ENCODE measurements at regions not wholly inside any gene's neighbourhood (a gene's known extent, or its start where the extent isn't known, plus 50 kb on each side); places are given as distances from the start of the nearest gene placed in this dataset.

DNA sequence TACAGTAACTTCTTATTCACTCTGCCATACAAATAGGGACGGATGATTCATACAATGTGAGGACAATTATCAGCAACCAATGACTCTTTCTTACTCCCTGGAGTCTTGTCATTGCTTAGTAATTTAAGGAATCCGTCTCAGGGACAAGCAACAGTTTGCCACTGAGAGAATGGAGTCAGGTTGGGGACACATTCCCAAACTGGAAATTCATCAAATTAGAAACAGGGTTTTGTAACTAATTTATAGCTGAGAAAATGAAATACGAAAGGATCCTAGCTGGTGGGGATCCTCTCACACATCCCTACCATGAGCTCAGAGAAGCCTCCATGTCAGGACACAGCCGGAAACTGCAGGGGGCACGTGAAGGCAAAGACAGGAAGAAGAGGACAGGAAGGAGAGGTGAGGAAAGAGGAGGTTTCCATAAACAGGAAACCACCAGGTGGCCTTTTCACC is 50.4 kb upstream of the KDR start:
- no peak overlapping the region for H3K4me3 ChIP-seq (replicated peaks; ENCODE audit: insufficient read depth, low read length)
- TF ChIP-seq, protein P1, sequence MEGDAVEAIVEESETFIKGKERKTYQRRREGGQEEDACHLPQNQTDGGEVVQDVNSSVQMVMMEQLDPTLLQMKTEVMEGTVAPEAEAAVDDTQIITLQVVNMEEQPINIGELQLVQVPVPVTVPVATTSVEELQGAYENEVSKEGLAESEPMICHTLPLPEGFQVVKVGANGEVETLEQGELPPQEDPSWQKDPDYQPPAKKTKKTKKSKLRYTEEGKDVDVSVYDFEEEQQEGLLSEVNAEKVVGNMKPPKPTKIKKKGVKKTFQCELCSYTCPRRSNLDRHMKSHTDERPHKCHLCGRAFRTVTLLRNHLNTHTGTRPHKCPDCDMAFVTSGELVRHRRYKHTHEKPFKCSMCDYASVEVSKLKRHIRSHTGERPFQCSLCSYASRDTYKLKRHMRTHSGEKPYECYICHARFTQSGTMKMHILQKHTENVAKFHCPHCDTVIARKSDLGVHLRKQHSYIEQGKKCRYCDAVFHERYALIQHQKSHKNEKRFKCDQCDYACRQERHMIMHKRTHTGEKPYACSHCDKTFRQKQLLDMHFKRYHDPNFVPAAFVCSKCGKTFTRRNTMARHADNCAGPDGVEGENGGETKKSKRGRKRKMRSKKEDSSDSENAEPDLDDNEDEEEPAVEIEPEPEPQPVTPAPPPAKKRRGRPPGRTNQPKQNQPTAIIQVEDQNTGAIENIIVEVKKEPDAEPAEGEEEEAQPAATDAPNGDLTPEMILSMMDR (IDR thresholded peaks at IDR 0.05; ENCODE audit: insufficient read depth, low read length), result no peak
- peak; percentile 63 for TF ChIP-seq GABPA (IDR thresholded peaks at IDR 0.05; ENCODE audit: low read depth)
- no peaks in the 10 kb centered on the region for H3K27me3 ChIP-seq (ENCODE audit: insufficient read depth, poor library complexity, severe bottlenecking)
- DNase-seq (ENCODE audit: low read depth in 1 of 2, low spot score in 1 of 2), result no peak
- H3K27ac ChIP-seq (replicated peaks), result no peak overlapping the region

DNA sequence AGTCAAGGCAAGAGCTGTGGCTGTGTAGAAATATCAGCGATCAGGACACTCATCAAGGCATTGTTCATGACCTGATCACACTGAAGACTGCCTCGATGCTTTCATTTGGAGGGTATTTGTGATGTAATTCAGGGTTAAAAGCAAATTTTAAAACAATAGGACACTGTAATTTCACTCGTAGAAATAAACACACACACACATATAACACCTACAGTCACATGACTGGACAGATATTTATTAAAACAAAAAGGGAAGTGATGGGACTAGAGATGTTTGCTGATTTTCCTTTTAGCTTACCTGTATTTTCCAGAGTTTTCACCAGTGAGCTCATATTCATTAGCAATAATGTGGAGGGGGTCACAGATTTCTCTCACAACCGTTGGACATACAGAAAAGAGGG is 51.1 kb upstream of the KDR start:
- no peak overlapping the region for H3K27ac ChIP-seq (replicated peaks)
- DNase-seq (ENCODE audit: low read depth in 1 of 2, low spot score in 1 of 2), result no peak
- TF ChIP-seq, protein P2, sequence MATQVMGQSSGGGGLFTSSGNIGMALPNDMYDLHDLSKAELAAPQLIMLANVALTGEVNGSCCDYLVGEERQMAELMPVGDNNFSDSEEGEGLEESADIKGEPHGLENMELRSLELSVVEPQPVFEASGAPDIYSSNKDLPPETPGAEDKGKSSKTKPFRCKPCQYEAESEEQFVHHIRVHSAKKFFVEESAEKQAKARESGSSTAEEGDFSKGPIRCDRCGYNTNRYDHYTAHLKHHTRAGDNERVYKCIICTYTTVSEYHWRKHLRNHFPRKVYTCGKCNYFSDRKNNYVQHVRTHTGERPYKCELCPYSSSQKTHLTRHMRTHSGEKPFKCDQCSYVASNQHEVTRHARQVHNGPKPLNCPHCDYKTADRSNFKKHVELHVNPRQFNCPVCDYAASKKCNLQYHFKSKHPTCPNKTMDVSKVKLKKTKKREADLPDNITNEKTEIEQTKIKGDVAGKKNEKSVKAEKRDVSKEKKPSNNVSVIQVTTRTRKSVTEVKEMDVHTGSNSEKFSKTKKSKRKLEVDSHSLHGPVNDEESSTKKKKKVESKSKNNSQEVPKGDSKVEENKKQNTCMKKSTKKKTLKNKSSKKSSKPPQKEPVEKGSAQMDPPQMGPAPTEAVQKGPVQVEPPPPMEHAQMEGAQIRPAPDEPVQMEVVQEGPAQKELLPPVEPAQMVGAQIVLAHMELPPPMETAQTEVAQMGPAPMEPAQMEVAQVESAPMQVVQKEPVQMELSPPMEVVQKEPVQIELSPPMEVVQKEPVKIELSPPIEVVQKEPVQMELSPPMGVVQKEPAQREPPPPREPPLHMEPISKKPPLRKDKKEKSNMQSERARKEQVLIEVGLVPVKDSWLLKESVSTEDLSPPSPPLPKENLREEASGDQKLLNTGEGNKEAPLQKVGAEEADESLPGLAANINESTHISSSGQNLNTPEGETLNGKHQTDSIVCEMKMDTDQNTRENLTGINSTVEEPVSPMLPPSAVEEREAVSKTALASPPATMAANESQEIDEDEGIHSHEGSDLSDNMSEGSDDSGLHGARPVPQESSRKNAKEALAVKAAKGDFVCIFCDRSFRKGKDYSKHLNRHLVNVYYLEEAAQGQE (IDR thresholded peaks at IDR 0.05; ENCODE audit: insufficient replicate concordance, low read depth), result no peak
- TF ChIP-seq GABPA (IDR thresholded peaks at IDR 0.05; ENCODE audit: low read depth) (no peak), POLR2AphosphoS5 (IDR thresholded peaks at IDR 0.05; ENCODE audit: low read depth) (no peak), SPI1 (IDR thresholded peaks at IDR 0.05; ENCODE audit: borderline replicate concordance, low read depth) (peak; percentile 26; the same call in 1 of the 2 replicates)
- TF ChIP-seq, protein P1 (IDR thresholded peaks at IDR 0.05; ENCODE audit: insufficient read depth, low read length), result no peak
- H3K27me3 ChIP-seq (ENCODE audit: insufficient read depth, poor library complexity, severe bottlenecking), result no peaks in the 10 kb centered on the region
- no peak overlapping the region for H3K4me3 ChIP-seq (replicated peaks; ENCODE audit: insufficient read depth, low read length)

DNA sequence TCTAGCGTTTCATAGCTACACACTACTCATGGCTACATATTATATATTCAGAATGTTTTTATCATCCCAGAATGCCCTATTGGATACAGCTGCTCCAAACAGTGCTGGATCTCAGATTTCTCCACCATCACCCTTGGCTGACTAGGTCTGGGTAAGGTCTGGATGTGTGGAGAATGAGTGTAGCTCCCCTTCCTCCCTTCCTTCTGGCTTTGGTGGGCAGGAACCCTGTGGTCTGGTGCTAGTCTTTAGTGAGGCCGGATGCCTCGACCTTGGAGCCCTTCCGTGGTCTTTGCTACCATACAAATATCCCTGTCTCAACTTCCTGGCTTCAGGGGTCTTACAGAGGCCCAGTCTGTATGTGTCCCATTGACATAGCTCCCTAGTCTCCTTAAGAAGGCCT is 52.1 kb upstream of the KDR start:
- Histone ChIP-seq H3K27me3 (ENCODE audit: insufficient read depth, poor library complexity, severe bottlenecking) (no peaks in the 10 kb centered on the region), H3K4me3 (replicated peaks; ENCODE audit: insufficient read depth, low read length) (no peak overlapping the region), H3K27ac (replicated peaks) (no peak overlapping the region)
- TF ChIP-seq, protein P1 (IDR thresholded peaks at IDR 0.05; ENCODE audit: insufficient read depth, low read length), result no peak
- TF ChIP-seq, protein P2 (IDR thresholded peaks at IDR 0.05; ENCODE audit: insufficient replicate concordance, low read depth), result no peak
- TF ChIP-seq SPI1 (IDR thresholded peaks at IDR 0.05; ENCODE audit: borderline replicate concordance, low read depth), result no peak
- no peak for TF ChIP-seq POLR2AphosphoS5 (IDR thresholded peaks at IDR 0.05; ENCODE audit: low read depth)
- TF ChIP-seq GABPA (IDR thresholded peaks at IDR 0.05; ENCODE audit: low read depth), result no peak
- DNase-seq (ENCODE audit: low read depth in 1 of 2, low spot score in 1 of 2), result no peak
